HG02840 (cell line): ENCODE measurements at regions not wholly inside any gene's neighbourhood (a gene's known extent, or its start where the extent isn't known, plus 50 kb on each side); places are given as distances from the start of the nearest gene placed in this dataset.
A peak's percentile ranks its signal among the peaks of the same experiment; 100 is the strongest.
"Not testable (repeated sequence)": the region's sequence is repeated elsewhere in the genome, so short reads cannot be mapped to it uniquely, and the experiment has no call there.

Experiments
- ATAC-seq: cut with Tn5 transposase; IDR thresholded peaks from one replicate; pipeline ENCODE4 v1.9.1; 2021; ENCODE audit warnings: mild to moderate bottlenecking, moderate library complexity, moderate number of reproducible peaks; ENCODE audit not compliant: unreplicated experiment, low FRiP score

DNA sequence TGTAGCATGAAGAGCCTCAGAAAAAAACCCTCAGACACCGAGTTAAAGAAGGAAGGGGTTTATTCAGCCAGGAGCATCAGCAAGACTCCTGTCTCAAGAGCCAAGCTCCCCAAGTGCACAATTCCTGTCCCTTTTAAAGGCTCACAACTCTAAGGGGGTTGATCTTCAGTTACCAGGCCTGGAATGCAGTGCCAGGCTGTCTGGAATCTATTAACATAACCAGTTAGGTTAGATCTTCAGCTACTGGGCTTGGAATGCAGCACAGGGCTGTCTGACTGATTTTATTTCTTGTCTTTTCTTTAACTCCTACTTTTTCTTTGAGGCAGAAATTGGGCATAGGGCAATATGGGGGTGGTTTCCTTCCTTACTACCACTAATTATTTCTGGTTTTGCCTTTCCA is 317.9 kb downstream of the CGGBP1 start:
- not testable (repeated sequence) for ATAC-seq

DNA sequence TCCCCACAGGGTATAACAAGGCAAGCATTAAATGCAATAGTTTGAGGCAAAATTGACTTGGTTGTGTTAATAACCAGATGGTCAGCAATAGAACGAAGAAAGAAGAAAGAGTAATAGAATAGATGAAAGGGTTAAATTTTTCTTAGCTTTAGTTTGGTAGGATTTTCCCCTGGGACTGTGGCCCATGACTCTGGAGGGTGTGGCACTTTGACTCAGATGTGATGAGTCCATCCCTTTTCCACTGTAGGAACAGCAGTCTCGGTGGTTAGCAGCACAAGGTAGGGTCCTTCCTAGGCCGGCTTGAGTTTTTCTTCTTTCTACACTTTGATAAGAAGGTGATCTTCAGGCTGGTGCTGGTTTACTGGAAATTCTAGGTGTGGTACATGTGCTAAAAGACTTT is 321.0 kb downstream of the CGGBP1 start:
- ATAC-seq, result not testable (repeated sequence)

DNA sequence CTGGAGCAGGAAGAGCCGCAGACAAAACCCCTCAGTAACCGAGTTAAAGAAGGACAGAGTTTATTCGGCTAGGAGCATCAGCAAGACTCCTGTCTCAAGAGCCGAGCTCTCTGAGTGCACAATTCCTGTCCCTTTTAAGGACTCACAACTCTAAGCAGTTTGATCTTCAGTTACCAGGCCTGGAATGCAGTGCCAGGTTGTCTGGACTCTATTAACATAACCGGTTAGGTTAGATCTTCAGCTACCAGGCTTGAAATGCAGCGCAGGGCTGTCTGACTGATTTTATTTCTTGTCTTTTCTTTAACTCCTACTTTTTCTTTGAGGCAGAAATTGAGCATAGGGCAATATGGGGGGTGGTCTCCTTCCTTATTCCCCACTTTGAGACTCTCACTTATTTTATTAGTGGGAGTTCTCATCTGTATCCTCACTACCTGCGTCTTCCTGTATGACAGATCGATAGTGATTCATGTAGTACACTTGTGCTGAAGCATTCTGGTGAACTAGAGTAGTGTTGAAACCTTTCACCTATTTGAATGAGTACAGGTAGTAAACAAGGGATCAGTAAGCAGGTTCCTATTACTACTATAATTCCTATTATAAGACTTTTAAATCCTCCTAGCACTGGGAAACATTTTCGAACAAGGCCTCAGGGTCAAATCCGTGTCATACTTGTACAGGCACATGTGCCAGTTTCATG is 325.0 kb downstream of the CGGBP1 start:
- ATAC-seq, result no peak

DNA sequence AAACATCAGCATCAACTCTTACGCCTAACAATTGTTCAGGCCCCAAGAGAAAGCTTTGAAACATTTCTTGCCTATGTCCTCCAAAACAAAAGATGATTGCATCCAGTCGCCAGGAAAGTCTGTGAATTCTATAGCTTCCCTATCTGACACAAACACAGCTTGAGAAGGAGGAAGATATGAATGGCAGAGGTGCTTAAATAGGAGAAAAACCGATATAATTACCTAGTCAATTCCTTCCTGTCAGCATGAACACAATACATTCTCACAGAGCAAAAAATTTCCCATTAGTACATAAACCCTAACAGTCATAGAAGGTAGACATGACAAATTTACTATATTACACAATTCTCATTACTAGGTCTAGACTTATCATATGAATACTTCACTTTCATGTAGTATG is 326.5 kb downstream of the CGGBP1 start:
- no peak for ATAC-seq

DNA sequence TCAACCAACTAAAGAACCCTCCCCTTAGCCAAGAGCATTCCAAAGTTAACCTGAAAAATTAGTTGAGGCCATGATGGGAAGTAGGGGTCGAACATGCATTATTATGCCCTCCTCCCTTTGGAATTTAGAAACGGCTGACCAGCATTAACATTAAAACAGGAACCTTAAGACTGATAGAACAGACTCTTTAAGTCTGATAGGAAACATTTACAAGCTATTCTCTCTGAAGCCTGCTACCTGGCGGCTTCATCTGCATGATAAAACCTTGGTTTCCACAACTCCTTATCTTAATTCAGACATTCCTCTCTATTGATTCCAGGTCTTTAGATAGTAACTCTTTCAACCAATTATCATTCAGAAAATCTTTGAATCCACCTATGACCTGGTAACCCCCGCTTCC is 331.0 kb downstream of the CGGBP1 start:
- no peak for ATAC-seq

DNA sequence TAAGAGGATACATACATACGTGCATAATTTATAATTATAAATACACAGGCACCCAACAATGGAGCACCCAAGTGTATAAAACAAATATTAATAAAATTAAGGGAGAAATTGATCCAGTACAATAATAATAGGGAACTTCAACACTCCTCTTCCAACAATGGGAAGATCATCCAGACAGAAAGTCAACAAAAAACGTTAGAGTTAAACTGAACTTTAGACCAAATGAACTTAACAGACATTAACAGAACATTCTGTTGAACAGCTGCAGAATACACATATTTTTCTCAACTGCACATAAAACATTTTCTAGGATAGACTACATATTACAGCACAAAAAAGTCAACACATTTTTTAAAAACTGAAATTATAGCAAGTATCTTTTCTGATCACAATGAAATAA is 339.7 kb downstream of the CGGBP1 start:
- ATAC-seq, result no peak

DNA sequence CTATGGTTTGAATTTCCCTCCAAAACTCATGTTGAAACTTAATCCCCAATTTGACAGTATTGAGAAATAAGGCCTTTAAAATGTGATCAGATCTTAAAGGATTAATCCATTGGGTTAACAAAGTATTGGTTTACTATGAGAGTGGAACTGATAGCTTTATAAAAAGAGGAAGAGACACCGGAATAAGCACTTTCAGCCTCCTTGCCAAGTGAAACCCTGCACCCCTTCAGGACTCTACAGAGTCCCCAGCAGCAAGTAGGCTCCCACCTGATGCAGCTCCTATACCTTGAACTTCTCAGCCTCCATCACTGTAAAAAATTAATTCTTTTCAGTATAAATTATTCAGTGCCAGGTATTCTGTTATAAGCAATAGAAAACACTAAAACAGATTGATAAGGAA is 348.3 kb downstream of the CGGBP1 start:
- ATAC-seq, result no peak

DNA sequence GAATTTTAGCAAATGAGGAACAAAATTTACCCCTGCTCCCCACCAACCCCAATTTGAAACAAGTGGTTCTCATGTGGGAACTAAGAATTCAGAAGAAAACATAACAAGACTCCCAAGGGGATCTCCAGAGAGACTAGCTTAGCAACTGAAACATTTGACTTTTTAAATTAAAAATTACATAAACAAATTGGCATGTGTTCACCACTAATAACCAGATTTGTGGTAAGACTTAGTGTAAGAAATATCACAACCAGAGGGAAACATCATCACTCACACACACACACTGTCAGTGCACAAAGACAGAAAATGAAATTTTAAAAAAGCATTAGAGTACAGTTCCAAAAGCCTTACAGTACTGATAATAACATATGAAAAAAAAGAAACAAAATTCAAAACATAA is 348.8 kb downstream of the CGGBP1 start:
- ATAC-seq, result no peak

DNA sequence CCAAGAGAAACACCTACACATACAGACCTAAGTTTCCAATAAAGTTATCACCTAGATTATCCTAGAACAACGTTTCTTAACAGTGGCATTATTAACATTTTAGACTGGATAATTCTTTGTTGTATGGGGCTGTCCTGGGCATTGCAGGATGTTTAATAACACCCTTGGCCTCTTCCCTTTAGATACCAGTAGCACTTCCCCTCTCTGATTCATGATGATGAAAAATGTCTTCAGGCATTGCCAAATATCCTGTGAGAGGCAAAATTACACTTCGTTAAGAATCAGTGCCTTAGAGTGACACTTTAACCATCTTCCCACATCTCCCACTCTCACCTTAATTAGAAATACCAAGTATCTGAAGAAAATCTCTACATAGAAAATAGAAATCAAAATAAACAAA is 352.6 kb downstream of the CGGBP1 start:
- no peak for ATAC-seq

DNA sequence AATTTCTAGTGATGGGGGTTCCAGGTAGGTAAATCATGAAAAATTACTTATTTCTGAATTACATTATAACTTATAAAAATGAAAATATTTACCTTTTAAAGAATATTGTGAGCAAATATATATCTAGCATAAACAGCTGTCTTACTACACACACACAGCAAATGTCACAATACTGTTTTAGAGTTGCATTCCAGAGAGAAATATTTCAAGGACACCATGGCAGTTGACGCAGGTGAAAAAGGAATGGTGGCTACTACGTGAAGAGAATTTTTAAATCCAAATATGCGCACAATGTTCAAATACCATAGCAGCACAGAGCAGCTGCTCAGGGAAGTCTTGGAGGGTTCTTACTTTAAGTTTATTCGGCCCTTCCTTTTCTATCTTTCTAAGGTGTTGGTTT is 356.2 kb downstream of the CGGBP1 start:
- ATAC-seq, result no peak

DNA sequence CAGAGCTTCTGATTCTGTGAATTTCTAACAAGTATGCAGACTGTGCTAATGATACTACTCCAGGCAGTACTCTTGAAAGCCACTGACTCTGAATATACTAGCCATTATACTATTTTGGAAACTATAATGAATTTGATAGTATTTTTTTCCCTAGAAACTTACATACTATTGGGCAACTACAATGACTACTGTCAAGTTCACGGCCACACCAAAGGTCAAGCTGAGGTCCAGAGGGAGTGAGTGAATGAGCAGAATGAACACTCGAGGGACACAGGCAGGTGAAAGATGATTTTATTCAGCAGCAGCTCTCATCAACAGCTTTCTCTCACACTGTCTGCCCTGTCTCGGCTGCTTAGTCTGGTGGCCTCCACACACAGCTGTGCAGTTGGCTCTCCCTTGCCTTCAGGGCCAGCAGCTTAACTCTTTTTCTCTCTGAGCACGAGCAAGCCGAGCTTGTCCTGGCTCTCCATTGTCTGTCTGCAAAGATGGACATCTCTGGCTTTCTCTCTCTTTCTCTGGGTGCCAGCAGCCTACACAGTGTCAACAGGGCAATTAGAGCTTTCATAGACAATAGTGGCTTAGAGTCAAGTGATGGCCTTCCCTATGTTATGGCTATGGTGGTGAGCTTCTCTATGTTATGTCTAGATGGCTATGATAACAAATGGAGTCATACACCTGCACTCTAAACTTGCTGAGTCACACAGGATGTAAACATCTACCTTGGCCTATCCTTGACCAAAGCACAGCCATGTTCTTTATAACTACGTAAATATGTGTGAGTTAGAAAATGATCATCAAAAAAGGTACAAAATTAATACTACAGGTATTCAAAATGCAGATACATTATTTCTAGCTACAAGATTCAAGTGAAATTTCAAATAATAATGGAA is 362.4 kb downstream of the CGGBP1 start:
- no peak for ATAC-seq

DNA sequence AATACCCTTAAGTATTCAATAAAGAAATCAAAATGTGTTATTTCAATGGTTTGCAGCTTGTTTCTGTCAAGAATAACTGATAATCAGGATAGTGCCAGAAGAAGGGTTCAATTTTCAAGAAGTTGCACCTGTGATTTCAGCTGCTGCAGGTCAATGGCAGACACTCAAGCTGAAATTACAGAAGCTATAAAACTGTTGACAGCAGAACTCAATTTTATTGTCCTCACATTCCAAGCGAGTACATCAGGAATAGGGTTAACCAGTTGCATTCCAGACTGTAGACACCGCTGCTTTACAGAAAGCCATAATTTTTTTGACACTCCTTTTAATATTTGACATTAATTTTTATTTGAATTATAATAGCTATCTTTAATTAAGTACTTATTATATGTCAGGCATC is 364.1 kb downstream of the CGGBP1 start:
- no peak for ATAC-seq

DNA sequence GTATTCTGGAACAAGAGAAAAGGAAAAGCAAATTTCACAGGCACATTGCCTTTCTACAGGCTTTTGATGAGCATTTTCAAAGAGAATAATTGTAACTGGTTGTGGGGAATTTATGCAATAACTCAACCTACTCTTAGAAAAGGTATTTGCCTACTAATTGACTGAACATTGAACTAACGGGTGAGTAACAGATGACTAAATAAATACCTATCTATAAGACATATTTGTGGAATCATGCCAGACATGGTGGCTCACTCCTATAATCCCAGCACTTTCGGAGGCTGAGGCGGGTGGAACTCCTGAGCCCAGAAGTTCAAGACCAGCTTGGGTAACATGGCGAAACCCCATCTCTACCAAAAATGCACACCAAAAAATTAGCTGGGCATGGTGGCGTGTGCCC is 367.7 kb downstream of the CGGBP1 start:
- no peak for ATAC-seq

DNA sequence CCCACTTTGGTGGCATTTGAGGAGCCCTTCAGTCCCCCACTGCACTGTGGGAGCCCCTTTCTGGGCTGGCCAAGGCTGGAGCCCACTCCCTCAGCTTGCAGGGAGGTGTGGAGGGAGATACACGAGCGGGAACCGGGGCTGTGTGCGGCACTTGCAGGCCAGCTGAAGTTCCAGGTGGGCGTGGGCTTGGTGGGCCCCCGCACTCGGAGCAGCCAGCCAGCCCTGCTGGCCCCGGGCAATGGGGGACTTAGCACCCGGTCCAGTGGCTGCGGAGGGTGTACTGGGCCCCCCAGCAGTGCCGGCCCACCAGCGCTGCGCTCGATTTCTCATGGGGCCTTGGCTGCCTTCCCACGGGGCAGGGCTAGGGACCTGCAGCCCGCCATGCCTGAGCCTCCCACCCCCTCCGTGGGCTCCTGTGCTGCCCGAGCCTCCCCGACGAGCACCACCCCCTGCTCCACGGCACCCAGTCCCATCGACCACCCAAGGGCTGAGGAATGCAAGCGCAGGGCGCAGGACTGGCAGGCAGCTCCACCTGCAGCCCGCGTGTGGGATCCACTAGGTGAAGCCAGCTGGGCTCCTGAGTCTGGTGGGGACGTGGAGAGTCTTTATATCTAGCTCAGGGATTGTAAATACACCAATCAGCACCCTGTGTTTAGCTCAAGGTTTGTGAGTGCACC is 379.7 kb downstream of the CGGBP1 start:
- not testable (repeated sequence) for ATAC-seq

DNA sequence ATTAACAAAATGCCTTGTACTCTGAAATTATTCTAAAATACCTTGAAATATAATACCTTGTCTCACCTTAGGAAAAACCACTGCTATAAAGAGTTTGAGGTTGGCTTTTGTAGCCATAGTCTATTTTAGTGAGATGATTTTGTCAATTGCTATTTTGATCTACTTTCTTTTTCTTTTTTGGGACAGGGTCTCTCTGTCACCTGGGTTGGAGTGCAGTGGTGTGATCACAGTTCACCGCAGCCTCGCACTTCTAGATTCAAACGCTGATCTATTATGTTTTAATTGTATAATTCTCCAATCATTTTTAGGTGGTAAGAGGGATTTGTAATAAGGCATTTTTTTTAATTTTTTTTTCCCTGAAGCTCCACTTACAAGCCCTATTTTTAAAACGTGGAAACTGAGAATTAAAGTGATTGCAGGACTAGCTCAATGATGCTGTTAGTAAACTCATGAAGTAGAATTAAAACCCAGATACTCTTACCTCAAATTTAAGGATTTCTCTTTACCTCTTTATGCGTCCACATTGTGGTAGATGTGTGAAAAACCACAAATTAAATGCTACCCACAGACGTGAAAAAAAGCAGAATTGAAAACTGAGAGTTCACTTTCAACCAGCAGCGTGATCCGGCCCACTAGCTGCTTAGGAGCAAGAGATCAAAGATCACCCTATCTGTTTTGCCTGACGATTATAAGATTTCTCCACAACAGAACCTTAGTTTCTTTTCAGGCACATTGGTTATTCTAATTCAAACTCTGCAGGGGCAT is 384.2 kb downstream of the CGGBP1 start:
- ATAC-seq, result peak; percentile 96

DNA sequence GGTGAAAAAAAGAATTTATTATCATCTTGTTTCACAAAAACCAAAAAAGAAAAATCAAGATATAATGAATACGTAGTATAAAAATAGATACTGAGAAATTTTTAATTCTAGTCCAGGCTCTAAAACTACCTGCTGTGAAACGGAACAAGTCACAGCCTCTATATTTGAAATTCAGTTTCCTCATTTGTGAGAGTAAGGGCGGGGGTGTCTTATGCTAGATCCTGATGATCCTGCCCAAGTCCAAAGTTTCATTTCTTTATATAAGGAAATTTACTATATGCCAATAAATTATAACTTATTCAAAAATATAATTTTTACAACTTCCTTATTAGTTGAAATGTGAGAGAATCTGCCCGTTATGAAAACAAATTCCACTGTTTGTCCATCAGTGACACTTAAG is 385.7 kb downstream of the CGGBP1 start:
- ATAC-seq, result no peak

DNA sequence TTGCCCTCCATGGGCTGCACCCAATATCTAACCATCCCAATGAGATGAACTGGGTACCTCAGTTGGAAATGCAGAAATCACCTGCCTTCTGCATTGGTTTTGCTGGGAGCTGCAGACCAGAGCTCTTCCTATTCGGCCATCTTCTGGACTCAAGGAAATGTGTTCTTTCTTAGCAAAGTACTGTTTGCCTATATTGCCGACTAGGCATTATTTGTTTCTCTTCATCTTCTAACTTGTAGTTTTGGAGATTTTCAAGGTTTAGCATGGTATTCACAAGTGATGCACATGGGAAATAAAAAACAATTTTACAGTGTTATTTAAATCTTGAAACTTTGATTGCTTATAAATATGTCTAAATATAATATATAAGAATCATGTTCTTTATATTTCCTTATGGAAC is 377.8 kb upstream of the POU1F1 start:
- ATAC-seq, result no peak

DNA sequence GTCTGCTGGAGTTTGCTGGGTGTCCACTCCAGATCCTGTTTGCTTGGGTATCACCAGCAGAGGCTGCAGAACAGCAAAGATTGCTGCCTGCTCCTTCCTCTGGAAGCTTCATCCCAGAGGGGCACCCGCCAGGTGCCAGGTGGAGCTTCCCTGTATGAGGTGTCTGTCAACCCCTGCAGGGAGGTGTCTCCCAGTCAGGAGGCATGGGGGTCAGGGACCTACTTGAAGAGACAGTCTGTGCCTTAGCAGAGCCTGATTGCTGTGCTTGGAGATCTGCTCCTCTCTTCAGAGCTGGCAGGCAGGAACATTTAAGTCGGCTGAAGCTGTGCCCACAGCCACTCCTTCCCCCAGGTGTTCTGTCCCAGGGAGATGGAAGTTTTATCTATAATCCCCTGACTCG is 376.8 kb upstream of the POU1F1 start:
- not testable (repeated sequence) for ATAC-seq

DNA sequence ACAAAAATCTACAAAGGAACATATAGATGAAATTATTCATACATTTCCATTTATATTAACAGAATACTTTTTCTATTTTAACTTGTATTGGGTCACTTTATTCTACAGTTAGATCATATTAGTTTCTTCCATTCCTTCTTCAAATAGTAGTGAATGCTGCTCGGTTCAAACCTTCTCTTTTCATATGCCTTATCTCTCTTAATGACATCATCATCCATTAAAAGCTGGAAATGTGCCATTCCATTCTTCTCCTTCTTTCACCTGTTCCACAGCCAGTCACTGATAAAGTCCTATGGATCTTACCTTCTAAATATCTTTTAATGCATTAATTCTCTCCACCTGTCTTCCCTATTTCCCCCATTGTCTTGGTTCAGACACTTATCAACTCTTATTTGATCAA is 358.0 kb upstream of the POU1F1 start:
- no peak for ATAC-seq

DNA sequence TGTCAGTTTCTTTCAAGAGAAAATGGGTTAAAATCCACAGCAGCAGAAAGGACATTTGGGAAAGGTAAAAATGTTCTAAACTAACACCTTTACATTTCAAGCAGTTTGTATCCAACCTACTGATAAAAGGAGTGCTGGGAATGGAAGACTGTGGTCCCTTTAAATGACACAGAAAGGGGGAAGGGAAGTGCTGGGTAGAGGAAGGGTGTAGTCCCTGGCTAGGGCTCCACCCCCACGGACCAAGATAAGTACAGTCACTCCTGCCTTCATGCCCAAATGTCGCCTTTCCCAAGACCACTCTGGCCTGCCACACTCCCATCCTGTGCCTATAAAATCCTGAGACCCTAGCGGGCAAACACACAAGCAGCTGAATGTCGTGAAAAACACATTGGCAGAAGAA is 350.9 kb upstream of the POU1F1 start:
- no peak for ATAC-seq

DNA sequence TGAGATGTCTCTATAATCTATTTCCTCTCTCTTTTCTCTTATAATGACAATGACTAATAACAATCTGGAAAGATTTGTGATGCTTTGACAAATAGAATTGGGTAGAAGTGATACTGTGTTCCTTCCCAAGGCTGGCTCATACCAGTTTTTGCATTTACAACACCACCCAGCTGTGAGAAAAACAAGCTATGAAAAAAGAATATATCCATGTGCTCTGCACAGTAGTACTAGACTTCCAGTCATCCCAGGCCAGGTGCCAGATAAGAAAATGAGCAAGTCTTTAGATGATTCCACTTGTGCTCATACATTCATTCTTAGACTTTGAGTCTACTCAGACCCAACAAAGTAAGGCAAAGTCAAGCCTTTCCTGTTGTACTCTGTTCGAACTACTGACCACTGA is 350.2 kb upstream of the POU1F1 start:
- no peak for ATAC-seq
